Upper lobe of left lung (tissue), 4 donors: ENCODE measurements at regions not wholly inside any gene's neighbourhood (a gene's known extent, or its start where the extent isn't known, plus 50 kb on each side); places are given as distances from the start of the nearest gene placed in this dataset.

Source experiments
- EP300 ChIP-seq, 4 donors: sonication (generic); formaldehyde crosslinking; IDR thresholded peaks; one replicate each; pipeline ENCODE4 v1.5.1; 2017; ENCODE audit warnings: antibody characterized with exemption in 4 of 4, control low read depth in 2 of 4
- POLR2A ChIP-seq, 4 donors: fragments of 450-650 bp; IDR thresholded peaks; one replicate each; pipeline ENCODE4 v1.5.1; 2016 to 2017; ENCODE audit warnings: antibody characterized with exemption in 4 of 4, mild to moderate bottlenecking in 2 of 4
- POLR2AphosphoS5 ChIP-seq, 2 donors: sonication (generic); formaldehyde crosslinking; IDR thresholded peaks; one replicate each; pipeline ENCODE4 v1.5.1; 2017; ENCODE audit warnings: antibody characterized with exemption in 2 of 2
- TF ChIP-seq, protein P1 (sequence below), 6 experiments: fragments of 450-650 bp in 4 of 6; fragments of 200-600 bp in 2 of 6; sonication (generic) in 2 of 6; IDR thresholded peaks; one replicate each; pipeline ENCODE4 v1.5.1; 2016 to 2019; ENCODE audit warnings: antibody characterized with exemption in 6 of 6

DNA sequence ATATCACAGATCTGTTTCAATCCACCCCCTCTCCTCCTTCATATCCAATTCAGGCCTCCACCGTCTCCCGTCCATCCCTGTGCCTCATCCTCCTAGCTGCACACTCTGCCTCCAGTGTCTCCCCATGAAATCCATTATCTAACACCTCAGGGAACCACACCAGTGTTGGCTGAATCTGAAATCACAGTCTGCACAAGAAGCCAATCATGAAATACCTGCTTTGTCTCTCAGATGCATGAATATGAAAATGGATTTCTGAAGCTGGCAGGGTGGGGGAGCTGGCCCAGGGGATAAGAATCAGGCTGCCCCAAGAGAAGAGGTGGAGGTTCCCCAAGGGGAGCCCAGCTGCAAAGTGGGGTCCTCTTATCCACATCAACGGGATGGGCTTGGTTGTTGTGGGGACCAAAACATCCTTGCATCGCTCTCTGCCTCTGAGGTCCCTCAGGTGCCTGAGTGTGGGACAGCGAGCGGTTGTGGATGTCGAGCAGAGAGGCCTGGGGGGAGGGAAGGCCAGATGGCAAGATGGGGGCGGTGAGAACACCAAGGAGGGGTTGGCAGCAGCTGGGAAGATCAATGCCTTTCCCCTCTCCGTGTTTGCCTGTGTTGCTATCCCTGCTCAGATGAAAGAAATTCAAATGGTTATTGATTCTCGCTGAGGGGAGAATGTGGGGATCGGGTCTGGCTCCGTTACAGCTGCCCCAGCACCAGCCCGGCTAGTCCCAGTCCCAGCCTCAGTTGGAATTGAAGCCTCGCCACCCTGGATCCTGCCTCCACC, 237.3 kb upstream of the POU3F1 start:
- TF ChIP-seq, protein P1, sequence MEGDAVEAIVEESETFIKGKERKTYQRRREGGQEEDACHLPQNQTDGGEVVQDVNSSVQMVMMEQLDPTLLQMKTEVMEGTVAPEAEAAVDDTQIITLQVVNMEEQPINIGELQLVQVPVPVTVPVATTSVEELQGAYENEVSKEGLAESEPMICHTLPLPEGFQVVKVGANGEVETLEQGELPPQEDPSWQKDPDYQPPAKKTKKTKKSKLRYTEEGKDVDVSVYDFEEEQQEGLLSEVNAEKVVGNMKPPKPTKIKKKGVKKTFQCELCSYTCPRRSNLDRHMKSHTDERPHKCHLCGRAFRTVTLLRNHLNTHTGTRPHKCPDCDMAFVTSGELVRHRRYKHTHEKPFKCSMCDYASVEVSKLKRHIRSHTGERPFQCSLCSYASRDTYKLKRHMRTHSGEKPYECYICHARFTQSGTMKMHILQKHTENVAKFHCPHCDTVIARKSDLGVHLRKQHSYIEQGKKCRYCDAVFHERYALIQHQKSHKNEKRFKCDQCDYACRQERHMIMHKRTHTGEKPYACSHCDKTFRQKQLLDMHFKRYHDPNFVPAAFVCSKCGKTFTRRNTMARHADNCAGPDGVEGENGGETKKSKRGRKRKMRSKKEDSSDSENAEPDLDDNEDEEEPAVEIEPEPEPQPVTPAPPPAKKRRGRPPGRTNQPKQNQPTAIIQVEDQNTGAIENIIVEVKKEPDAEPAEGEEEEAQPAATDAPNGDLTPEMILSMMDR (IDR thresholded peaks at IDR 0.05): no peak
- TF ChIP-seq POLR2AphosphoS5 (IDR thresholded peaks at IDR 0.05) (no peak), POLR2A (IDR thresholded peaks at IDR 0.05) (no peak), EP300 (IDR thresholded peaks at IDR 0.05) (no peak)
